ENCODE measurements at regions not wholly inside any gene's neighbourhood (a gene's known extent, or its start where the extent isn't known, plus 50 kb on each side); places are given as distances from the start of the nearest gene placed in this dataset.

DNA sequence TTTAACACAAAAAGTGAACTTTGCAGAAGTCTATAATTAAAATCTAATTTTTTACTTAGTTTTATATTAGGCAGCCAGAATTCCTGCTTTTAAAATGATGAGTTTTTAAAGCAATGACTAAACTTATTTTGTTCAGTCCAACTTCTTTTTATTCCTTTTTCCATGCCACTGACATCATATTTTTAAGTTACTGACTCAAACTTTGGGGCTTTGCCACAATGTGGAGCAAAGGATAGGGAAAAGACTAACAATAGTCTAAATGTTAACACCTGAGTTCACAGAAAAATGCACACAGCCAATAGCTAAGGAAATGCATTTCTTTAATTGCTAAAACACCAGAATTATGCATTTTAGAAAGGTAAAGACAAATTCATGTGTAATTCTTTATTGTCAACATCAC lies 647.6 kb upstream of the DPPA4 start:
- TF ChIP-seq TEAD1 (CRISPR knock-in tag; IDR thresholded peaks at IDR 0.05) (no peak), NFIC (IDR thresholded peaks at IDR 0.05) (no peak), GATA2 (CRISPR knock-in tag; IDR thresholded peaks at IDR 0.05) (no peak)
- TF ChIP-seq, protein P1, sequence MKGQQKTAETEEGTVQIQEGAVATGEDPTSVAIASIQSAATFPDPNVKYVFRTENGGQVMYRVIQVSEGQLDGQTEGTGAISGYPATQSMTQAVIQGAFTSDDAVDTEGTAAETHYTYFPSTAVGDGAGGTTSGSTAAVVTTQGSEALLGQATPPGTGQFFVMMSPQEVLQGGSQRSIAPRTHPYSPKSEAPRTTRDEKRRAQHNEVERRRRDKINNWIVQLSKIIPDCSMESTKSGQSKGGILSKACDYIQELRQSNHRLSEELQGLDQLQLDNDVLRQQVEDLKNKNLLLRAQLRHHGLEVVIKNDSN (CRISPR knock-in tag; IDR thresholded peaks at IDR 0.05), result no peak

All from K562 (cell line).